ENCODE measurements at regions not wholly inside any gene's neighbourhood (a gene's known extent, or its start where the extent isn't known, plus 50 kb on each side); places are given as distances from the start of the nearest gene placed in this dataset.

- TF ChIP-seq ARNTL (CRISPR knock-in tag; IDR thresholded peaks at IDR 0.05; ENCODE audit: borderline replicate concordance, low read depth) (no peak), OSR1 (CRISPR knock-in tag; IDR thresholded peaks at IDR 0.05) (no peak), RARB (CRISPR knock-in tag; IDR thresholded peaks at IDR 0.05) (no peak), ZFP30 (CRISPR knock-in tag; IDR thresholded peaks at IDR 0.05) (no peak), PATZ1 (CRISPR knock-in tag; IDR thresholded peaks at IDR 0.05; ENCODE audit: borderline replicate concordance) (no peak), CREB5 (CRISPR knock-in tag; IDR thresholded peaks at IDR 0.05; ENCODE audit: low read depth) (no peak), POU6F1 (CRISPR knock-in tag; IDR thresholded peaks at IDR 0.05; ENCODE audit: borderline replicate concordance, low read depth) (no peak), TOX (CRISPR knock-in tag; IDR thresholded peaks at IDR 0.05; ENCODE audit: borderline replicate concordance) (no peak), ZFP3 (CRISPR knock-in tag; IDR thresholded peaks at IDR 0.05) (no peak), PPARA (CRISPR knock-in tag; IDR thresholded peaks at IDR 0.05; ENCODE audit: borderline replicate concordance) (no peak), CSRNP3 (CRISPR knock-in tag; IDR thresholded peaks at IDR 0.05) (no peak), TSHZ2 (CRISPR knock-in tag; IDR thresholded peaks at IDR 0.05) (no peak), ZNF70 (CRISPR knock-in tag; IDR thresholded peaks at IDR 0.05) (no peak), BACH2 (CRISPR knock-in tag; IDR thresholded peaks at IDR 0.05; ENCODE audit: borderline replicate concordance) (no peak)
Observed at GRCh38 chr13:65310663-65311328, 1919.3 kb downstream of the PCDH9 start.
